ENCODE measurements at regions not wholly inside any gene's neighbourhood (a gene's known extent, or its start where the extent isn't known, plus 50 kb on each side); places are given as distances from the start of the nearest gene placed in this dataset.

DNA sequence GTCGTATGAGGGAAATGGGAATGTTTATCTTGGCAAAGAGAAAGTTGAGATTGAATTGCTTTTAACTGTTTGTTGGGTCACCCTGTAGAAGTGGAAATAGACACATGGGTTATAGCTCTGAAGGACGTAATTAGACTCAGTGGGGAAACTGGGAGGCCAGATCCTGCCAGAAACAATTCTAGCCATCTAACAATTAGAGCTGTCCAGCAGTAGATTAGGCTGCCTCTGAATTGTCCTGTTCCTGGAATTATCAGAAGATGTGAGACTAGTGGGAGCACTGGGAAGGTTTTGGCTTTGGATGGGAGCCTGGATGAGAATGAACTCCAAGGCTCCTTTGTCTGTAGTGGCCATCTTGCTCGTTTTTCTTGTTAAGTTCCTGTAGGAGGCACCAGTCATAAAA lies 61.9 kb upstream of the IGFBP7 start:
- TF ChIP-seq, protein P1, sequence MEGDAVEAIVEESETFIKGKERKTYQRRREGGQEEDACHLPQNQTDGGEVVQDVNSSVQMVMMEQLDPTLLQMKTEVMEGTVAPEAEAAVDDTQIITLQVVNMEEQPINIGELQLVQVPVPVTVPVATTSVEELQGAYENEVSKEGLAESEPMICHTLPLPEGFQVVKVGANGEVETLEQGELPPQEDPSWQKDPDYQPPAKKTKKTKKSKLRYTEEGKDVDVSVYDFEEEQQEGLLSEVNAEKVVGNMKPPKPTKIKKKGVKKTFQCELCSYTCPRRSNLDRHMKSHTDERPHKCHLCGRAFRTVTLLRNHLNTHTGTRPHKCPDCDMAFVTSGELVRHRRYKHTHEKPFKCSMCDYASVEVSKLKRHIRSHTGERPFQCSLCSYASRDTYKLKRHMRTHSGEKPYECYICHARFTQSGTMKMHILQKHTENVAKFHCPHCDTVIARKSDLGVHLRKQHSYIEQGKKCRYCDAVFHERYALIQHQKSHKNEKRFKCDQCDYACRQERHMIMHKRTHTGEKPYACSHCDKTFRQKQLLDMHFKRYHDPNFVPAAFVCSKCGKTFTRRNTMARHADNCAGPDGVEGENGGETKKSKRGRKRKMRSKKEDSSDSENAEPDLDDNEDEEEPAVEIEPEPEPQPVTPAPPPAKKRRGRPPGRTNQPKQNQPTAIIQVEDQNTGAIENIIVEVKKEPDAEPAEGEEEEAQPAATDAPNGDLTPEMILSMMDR (IDR thresholded peaks at IDR 0.05; ENCODE audit: low read depth, low read length): no peak

GRCh38 chr4:57168982-57169381 lies 58.8 kb upstream of the IGFBP7 start:
- no peak for DNase-seq (ENCODE audit: low read depth in 1 of 2, low spot score in 1 of 2)
- H3K4me3 ChIP-seq: no peak overlapping the region
- H3K9me3 ChIP-seq (ENCODE audit: low read depth): no peaks in the 10 kb centered on the region
- no peak overlapping the region for H3K27ac ChIP-seq
- H3K4me1 ChIP-seq (ENCODE audit: low read depth): no peaks in the 10 kb centered on the region
- H3K27me3 ChIP-seq: no peaks in the 10 kb centered on the region
- H3K36me3 ChIP-seq: no peaks in the 10 kb centered on the region
- TF ChIP-seq, protein P1 (IDR thresholded peaks at IDR 0.05; ENCODE audit: low read depth, low read length): no peak

More for the DNA sequence above, 61.9 kb upstream of the IGFBP7 start:
- H3K4me1 ChIP-seq (ENCODE audit: low read depth): no peaks in the 10 kb centered on the region
- no peak overlapping the region for H3K4me3 ChIP-seq
- no peaks in the 10 kb centered on the region for H3K27me3 ChIP-seq
- H3K27ac ChIP-seq: no peak overlapping the region
- no peak for DNase-seq (ENCODE audit: low read depth in 1 of 2, low spot score in 1 of 2)
- H3K36me3 ChIP-seq: no peaks in the 10 kb centered on the region
- H3K9me3 ChIP-seq (ENCODE audit: low read depth): no peaks in the 10 kb centered on the region

GRCh38 chr4:57163530-57164459 lies 53.6 kb upstream of the IGFBP7 start:
- TF ChIP-seq, protein P1 (IDR thresholded peaks at IDR 0.05; ENCODE audit: low read depth, low read length): peak; percentile 80

DNA sequence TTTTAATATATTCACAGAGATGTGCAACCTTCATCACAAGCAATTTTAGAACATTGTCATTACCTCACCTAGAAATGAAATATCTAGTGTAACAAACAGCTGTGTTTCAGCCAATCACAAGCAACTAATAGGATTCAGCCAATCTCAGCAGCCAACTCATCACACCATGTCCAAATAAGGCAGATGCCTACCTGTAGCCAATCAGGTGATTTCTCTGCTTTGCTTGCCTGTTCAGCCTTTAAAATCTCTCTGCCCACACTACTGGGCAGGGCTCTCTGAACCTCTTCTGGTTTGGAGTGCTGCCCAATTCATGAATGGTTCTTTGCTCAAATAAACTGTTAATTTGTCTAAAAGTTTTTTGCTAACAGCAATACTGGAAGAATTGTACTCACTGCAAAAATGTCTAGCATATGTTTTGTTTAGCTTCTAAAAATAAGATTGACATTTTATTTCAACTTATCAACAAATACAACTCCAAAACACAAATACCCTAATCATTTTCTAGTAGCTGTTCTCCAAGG lies 52.4 kb upstream of the IGFBP7 start:
- DNase-seq (ENCODE audit: low read depth in 1 of 2, low spot score in 1 of 2): no peak
- no peaks in the 10 kb centered on the region for H3K27me3 ChIP-seq
- TF ChIP-seq, protein P1 (IDR thresholded peaks at IDR 0.05; ENCODE audit: low read depth, low read length): no peak

More at GRCh38 chr4:57163530-57164459, 53.6 kb upstream of the IGFBP7 start:
- DNase-seq (ENCODE audit: low read depth in 1 of 2, low spot score in 1 of 2): peak; percentile 90
- H3K27me3 ChIP-seq: no peaks in the 10 kb centered on the region
- H3K4me3 ChIP-seq: peak overlapping the region; percentile 50
- no peaks in the 10 kb centered on the region for H3K36me3 ChIP-seq
- H3K9me3 ChIP-seq (ENCODE audit: low read depth): no peaks in the 10 kb centered on the region
- no peaks in the 10 kb centered on the region for H3K4me1 ChIP-seq (ENCODE audit: low read depth)
- H3K27ac ChIP-seq: peak overlapping the region; percentile 7

More for the DNA sequence above, 52.4 kb upstream of the IGFBP7 start:
- Histone ChIP-seq H3K9me3 (ENCODE audit: low read depth) (no peaks in the 10 kb centered on the region), H3K27ac (no peak overlapping the region), H3K4me3 (no peak overlapping the region), H3K4me1 (ENCODE audit: low read depth) (no peaks in the 10 kb centered on the region), H3K36me3 (no peaks in the 10 kb centered on the region)

All from cardiac muscle cell (in vitro differentiated cells and primary cell).